ENCODE measurements at regions not wholly inside any gene's neighbourhood (a gene's known extent, or its start where the extent isn't known, plus 50 kb on each side); places are given as distances from the start of the nearest gene placed in this dataset.

DNA sequence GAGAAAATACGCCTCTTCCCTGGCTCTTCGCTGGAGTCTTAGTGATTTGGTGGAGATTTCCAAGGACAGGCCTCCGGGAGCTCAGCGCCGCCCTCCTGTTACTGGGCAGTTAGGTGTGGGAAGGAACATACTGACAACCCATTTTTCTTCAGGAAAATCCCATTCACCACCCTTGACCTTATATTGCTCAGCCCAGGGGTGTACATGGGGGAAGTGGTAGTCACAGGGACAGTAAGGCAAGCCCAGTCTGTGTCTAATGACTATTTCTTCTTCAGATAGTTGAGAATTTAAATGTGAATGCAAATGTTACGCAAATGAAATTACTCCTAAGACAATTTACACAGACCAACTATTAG is 119.4 kb downstream of the UQCRFS1 start:
- no peak for DNase-seq

DNA sequence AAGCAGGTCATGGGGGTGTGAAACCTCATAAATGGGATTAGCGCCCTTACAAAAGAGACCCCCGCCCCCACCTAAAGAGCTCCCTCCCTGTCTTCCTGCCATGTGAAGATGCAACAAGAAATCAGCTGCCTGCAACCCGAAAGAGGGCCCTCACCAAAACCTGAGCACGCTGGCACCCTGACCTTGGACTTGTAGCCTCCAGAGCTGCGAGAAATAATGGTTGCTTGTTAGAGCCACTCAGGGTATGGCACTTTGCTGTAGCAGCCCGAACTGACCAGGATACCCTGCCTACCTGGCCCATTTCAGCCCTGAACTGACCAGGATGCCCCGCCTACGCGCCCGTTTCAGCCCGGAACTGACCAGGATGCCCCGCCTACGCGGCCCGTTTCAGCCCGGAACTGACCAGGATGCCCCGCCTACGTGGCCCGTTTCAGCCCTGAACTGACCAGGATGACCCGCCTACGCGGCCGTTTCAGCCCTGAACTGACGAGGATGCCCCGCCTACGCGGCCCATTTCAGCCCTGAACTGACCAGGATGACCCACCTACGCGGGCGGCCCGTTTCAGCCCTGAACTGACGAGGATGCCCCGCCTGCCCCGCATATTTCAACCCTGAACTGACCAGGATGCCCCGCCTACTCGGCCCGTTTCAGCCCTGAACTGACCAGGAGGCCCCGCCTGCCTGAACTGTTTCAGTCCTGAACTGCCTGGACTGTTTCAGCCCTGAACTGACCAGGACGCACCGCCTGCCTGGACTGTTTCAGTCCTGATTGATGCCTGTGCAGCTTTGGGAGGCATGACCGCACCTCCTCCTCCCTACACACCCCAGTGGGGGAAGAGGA is 120.0 kb downstream of the UQCRFS1 start:
- no peak for DNase-seq

DNA sequence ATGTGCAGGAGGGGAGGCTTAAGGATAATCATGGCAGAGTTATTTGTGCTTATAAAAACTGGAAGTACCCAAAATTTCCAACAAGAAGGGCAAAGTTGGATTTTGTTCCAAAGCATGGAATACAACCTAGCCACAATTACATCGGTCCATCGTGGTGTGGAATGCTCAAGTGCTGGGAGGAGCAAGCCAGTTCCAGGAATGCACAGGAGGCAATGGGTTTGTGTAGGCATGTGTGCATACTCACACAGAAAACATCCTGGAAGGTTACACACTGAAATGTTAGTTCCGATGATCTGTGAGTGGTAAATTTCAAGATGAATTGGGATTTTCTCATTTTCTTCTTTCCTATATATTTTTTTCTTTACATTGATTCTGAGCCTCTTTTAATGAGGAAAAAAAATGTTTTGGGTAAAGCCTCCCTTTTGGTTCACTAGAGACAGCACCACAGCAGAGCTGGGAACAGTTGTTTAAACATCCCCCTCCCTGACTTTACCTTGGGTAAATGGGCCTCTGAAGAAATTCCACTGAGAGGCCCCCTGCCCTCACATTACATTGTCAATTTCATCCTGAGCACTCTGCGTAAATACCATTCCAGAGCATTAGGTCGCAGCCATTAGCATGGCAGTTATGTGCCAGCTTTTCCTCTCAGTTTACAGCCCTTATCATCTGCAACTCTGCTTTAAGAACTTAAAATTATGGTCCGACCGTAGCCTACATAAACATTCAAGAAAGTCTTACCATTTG is 122.0 kb downstream of the UQCRFS1 start:
- DNase-seq: no peak

DNA sequence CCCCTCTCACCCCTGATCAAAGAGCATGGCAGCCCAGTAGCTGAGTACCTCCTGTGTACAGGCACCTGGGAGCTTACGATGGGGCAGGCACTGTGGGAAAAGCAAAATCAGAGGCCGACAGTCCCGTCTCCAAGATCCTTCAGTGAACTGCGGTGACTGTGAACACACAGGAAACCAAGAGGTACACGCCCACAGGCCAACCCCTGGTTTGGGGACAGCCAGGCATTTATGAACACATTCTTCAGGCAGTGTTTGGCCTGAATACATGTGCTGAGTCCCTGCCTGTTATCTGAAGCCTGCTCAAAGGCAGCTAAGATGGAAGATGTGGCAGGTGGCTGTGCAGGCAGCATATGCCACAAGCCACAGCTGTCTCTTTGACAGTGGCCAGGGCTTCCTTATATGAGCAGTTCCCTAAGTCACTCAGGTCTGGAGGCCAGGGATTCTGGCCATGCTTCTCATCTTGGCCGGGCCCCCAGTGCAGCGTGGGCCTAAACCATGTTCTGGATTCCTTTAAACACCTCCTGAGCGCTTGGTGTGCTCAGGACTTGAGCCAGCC is 123.6 kb downstream of the UQCRFS1 start:
- DNase-seq: no peak

DNA sequence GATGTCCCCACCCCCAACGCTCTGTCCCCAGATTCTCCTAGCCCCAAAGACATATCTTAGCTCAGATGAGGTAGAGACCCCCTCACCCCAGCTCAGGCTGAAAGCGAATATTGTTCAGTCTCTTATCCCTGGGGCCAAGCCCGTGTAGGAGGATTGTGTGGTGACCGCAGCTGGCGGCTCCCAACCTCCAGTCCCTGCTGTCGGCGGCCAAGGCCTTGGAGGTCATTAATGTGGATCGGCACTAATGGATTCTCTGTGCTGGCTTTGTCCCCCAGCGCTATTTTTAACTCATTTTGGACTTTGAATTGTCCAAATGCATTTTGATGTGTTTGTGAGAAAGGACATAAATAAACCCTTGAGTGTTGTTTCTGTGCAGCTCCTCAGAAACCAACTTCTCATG is 124.2 kb downstream of the UQCRFS1 start:
- DNase-seq: no peak

DNA sequence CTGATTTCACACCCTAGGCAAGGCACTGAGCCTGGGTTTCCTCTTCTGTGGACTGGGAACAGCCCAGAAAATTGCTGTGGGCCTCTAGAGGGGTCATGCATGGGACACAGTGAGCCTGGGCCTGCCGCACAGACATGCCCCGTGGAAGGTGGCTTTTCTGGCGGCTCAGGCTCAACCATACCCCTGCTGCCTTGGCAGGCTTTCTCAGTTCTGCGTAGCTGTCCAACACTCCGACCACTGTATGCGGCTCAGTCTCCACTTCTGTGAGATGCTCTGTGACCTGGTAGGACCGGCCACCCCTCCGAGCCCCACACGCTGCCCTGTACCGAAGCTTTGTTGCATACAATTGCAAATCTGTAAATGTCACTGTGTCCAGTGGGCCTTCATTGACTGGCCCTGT is 126.3 kb downstream of the UQCRFS1 start:
- no peak for DNase-seq

DNA sequence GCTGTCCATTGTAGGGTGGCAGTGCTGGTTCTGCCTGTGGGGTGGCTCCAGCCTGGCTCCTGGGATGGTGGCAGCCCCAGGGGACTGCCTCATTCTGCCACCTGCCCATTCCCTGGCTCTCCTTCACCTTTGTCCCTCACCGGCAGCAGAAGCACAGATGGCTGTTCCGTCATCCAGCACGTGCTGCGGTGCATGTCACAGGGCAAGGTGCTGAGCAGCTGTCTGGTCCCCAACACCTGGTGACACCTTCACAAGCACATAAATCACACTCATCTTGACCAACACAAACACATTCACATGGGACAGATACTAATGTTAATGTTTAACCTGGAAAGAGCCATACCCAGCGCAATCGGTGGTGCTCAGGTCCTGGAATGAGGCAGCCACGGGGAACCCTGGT is 126.8 kb downstream of the UQCRFS1 start:
- no peak for DNase-seq

DNA sequence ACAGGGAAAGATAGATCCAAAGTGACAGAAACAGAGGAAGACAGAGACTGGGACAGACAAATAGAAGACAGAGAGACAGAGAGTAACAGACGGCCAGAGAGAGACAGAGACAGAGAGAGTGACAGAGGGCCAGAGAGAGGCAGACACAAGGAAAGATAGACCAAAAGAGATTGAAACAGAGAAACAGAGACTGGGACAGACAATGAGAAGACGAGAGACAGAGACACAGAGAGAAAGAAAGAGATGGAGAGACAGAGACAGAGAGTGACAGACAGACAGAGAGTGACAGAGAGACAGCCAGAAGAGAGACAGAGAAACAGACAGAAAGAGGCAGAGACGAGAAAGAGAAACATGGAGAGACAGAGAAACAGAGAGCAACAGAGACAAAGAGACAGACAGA is 127.3 kb downstream of the UQCRFS1 start:
- DNase-seq: no peak

DNA sequence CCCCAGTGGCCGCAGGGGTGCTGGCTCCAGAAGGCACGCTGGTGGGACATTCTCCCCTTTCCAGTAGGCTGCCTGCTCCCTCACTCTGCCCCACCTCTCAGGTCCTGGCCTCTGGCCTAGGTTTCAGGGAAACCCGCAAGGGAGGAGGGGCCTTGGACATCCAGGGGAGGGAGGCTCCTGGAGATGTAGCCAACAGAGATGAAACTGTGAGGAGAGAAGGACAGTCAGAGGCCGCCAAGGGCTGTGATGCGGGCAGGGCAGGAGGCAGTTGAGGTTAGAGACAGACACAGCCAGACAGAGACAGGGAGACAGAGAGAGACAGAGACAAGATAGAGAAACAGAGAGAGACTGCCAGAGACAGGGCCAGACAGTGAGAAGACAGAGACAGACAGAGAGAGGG is 127.7 kb downstream of the UQCRFS1 start:
- DNase-seq: no peak

DNA sequence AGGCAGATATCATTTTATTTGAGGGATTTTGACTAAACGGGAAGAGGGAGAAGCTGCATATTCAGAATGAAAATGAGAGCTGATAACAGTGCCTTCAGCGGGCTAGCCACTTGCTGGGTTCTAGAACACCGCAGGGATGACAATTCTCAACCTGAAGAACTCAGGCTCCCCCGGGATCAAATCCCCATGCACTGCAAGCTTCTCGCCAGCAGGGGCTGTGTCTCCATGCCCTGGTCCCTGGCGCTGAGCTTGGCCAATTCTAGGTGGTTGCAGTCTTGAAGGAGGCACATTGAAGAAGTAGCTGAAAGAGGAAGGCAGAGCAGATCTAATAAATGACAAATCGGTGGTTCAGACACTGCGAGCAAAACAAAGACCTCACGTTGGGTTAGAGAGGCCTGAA is 128.7 kb downstream of the UQCRFS1 start:
- DNase-seq: peak; percentile 22

DNA sequence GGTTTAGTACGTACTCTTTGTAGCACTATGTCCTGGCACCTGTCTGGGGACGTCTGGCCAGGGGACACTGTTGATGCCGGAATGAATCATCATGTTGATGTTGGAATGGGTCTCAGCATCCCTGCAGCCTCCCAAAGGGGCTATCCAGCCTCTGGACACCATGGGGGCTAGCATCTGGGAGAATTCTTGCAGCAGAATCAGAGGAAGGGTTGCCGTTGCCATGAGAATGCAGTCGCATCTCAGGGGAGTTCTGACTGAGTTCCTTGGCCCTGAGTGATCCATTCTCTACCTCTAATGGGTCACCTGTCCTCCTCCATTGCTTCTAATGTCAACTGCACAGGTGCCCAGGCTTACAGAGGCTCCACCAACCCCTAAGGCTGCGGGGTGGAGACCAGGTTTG is 129.1 kb downstream of the UQCRFS1 start:
- no peak for DNase-seq

DNA sequence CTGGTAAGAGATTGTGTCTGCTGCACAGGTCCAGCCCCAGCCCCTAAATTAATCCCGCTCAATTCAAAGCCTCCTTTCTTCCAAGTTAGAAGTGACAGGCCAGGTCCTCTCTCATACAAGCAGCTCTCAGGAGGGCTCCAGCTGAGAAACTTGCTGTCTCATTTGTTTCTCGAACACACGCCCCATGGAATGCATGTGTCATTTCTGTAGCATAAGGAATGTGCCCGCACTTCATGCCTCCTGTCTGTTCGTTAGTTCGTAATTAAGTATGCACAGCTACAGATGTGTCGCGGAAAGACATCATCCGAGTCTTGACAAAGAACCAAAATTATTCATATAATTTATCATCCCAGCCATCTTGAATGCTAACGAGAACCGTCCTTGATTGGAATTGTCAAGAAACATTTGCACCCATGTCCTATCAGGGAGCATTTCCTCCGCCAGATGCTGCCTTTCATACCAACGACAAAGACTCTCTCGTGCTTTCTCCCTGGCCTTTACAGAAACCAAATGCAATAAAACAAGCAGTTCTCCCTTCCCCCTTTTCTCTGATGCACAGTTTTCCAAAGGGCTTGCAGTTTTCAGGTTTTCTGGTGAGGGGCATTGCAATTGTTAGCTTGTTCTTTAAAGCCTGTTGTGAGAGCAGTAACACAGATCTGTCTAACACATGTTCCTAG is 133.5 kb downstream of the UQCRFS1 start:
- no peak for DNase-seq

DNA sequence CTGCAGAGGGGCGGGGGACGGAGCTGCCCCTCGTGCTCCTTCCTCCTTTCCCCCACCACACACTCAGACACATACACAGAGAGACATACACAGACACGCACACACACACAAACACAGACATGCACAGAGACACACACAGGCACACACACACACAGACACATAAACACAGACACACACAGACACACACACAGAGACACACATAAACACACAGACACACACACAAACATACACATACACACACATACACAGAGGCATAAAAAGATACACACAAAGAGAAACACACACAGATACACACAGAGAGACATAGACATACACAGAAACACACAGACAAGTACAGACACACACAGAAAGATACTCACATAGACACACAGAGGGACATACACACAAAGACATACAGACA is 136.0 kb downstream of the UQCRFS1 start:
- DNase-seq: no peak

DNA sequence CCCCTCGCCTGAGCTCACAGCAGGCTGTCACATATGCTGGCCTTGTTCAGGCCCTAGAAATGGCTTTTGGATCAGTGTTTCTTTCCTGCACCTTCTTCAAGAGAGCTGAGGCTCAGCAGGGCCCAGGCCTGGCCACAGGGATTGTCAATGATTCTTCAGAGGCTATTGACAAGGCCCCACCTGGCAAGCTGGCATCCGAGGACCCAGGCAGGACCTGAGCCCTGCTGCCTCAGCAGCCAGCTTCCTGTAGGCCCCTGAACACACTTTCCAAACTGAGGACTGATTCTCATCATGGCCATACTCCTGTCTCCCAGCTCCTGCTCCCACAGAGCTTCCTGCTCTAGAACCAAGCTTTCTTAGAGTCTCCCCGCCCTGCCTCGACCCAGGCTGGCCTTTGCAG is 136.8 kb downstream of the UQCRFS1 start:
- no peak for DNase-seq

DNA sequence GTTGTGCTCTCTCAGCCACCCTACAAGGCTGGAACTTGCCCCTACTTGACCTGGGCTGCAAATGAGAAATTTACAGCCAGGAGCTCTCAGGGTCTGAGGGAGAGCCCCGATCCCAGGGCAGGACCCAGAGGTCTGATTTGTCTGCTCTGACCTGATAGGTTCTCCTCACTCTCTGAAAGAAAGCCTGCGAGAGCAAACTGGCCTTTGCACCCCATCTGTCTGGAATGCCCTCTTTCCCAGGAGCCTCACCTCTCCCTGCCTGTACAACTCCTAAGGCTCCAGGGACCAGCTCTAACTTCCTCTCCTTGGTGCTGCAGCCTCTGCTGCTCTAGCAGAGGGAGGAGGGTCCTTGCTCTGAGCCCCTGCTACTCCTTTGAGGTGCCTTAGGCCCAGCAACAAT is 137.8 kb downstream of the UQCRFS1 start:
- no peak for DNase-seq

DNA sequence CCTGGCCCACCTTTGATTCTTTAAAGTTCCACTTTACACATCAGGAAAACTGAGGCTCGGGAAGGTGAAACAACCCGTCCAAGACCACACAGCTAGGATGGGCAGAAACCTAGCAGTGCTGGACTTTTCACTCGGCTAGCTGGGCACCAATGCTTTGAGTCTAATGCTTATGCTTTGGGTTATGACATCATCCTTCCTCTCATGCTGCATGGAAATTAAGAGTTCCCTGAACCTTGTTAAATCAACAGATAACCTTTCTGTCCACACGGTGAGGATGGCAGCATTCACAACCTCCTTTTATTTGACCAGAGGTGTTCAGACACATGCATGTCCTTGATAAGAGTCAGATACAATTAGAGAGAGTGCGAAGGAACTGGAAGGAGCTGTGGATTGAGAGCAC is 138.4 kb downstream of the UQCRFS1 start:
- no peak for DNase-seq

DNA sequence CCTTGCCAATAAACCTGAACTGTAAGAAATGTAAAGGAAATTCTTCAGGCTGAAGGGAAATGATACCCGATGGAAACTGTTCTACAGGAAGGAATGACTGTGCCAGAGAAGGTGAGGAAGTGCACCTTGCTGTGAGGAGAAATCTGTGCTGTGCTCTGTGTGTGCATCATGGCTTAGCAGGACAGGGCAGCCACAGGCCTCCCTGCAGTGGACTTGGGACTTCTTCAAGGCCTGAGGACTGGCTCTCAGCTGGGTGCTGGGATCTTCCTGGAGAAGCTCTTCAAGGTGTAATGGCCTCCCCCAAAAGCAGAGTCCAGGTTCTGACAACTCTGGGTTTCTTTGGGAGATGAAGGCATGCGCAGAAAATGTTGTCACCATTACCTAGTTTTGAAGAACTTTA is 145.1 kb downstream of the UQCRFS1 start:
- no peak for DNase-seq

DNA sequence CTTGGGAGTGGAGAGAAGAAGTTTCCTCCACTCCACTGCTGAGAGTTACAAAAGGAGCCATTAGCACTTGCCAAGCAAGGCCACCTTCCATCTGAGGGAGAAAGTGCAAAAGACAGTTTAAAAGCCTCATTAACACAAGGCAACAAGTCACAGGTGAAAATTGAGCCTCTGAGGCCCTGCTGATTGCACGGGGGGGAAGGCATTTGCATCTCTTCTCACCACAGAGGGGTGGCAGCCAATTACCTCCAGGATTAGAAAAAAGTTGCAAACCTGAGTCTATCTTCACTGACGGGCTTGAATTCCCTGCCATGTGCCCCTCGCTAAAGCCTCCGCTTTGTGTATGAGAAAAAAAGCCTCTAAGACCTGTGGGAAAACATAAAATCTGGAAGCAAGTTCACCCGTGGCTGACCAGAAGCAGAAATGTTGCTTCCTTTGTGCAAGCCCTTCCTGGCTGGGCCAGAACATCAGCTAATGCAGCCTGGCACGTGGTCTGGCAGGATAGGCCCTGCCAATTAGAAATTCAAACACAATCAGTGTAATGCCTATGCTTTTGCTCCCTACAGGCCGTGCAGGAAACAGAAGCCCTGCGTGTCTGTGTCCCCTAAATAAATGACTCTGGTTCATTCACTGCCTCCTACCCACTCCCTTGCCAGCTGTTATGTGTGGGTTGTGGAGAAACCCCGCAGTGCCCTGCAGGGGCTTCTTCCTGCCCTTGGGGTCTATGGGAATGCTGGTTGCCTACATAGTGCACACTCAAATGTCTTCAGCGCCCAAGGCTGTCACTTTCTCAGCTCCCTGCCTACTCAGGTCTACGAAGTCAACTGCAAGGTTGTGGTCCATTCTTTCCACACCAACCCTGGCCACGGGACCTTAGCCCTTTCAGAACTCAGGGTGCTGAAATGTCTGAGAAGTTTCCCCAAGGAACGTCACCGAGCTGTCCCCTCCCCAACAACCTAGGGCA is 150.2 kb downstream of the UQCRFS1 start:
- DNase-seq: no peak

DNA sequence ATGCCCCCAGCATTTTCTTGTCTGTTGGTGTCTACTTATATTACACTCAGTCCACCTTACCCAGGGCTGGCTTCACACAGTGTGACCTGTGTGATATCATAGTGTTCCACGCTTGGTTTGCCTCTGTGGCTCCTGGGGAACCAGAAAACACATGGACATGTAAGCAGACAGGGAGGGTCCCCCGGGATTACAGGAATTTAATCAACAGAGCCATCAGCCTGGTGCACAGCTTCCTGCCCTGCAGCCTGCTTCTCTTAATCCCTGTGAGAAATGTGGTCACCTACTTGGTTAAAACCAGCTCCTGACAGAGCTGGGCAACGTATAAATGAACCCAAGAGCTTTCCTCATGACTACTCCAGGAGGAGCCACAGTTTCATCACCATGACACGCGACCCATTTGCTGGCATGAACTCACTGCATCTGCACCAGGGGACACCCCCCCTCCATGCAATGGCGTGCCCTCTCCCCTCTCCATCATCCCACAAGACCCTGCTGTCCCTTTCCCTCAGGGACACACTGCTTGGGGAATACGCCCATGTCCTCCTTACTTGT is 152.1 kb downstream of the UQCRFS1 start:
- no peak for DNase-seq

DNA sequence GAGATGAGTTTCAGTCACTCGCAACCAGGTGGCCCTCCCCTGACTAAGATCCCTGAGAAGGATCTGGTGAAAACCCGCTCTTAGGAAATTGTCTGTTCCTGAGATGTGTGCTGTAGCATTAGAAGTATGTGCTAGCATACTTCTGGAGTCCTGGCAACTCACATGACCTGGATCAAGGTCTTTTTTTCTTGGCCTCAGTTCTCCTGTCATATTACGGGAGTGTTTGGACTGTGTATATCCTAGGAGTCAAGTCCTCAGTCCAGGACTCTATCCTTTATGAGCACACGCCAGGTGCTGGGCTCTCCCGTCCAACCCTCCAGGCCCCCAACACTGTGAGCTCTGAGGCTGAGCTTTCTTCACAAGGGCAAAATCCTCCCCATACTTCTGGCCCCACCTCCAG is 156.4 kb downstream of the UQCRFS1 start:
- DNase-seq: no peak

DNA sequence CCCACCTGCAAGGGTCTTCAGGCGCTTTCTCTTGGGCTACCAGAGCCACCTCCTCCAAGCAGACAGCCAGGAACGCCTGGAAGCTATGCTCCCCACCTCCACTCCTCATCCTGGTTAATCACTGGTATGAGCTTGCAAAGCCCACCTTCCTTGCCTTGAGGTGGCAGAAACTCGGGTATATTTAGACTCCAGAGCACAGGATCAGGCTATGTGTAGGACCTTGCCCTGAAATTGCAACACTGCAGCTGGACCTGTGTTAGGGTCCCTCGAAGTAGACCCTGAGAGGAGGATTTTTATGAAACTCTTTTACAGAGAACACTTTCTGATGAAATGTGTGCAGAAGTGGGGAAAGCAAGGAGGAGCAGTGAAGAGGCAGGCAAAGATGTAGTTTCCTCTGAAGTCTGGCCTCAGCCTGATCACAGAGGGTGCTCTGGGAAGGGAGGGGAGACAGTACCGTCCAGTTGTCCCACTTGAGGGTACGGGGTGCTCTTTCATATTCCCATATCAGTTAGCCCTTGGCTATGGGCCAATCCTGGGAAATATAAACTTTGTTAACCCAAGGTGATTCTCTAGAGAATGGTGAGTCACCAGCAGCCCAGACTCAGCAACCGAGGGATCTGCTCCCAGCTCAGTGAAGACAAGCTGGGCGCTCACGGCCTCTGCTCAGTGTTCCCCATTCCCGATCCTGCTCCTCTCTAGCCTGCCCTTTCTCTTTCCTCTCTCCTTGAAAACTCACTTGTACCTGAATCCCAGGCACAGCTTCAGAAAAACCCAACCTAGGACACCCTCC is 157.9 kb downstream of the UQCRFS1 start:
- DNase-seq: no peak
